PC-3 (cell line): ENCODE measurements at regions not wholly inside any gene's neighbourhood (a gene's known extent, or its start where the extent isn't known, plus 50 kb on each side); places are given as distances from the start of the nearest gene placed in this dataset.
A peak's percentile ranks its signal among the peaks of the same experiment; 100 is the strongest.

Experiments used
- ATAC-seq: fragments of 200-7000 bp; cut with Tn5 transposase; 2 replicates; pipeline ENCODE4 v1.9.1; 2020; ENCODE audit warnings: mild to moderate bottlenecking, moderate library complexity
- BruUV-seq: library from RNA; stranded (reverse); fragments of 400-500 nt; replicated peaks from 2 replicates; lab custom pipeline; 2021; lab: Mats Ljungman, UMichigan
- CTCF ChIA-PET: fragments of 300-600 bp; sonication (Branson Sonifier 250); formaldehyde crosslinking; loops from one replicate; lab custom pipeline; 2022; ENCODE audit warnings: antibody characterized with exemption; lab: Charles Lee
- POLR2A ChIA-PET: fragments of 300-600 bp; sonication (Branson Sonifier 250); formaldehyde crosslinking; loops from one replicate; lab custom pipeline; 2022; ENCODE audit warnings: antibody characterized with exemption; ENCODE audit not compliant: unreplicated experiment; lab: Charles Lee
- DNase-seq: peaks from one replicate; pipeline ENCODE4 v3.0.0-alpha.2; 2015
- H2AFZ ChIP-seq: fragments of 300-600 bp; sonication (generic); 2 replicates; pipeline ENCODE4 v1.6.0; 2016; ENCODE audit warnings: antibody characterized with exemption, low read length
- H3F3A ChIP-seq: fragments of 300-600 bp; sonication (generic); one replicate; pipeline ENCODE4 v1.6.0; 2017; ENCODE audit warnings: antibody characterized with exemption, low read length, control low read depth, mild to moderate bottlenecking; ENCODE audit not compliant: unreplicated experiment
- H3K27ac ChIP-seq: fragments of 300-600 bp; sonication (generic); 2 replicates; pipeline ENCODE4 v1.5.1; 2016; ENCODE audit warnings: mild to moderate bottlenecking, low read length
- H3K27me3 ChIP-seq: fragments of 300-600 bp; sonication (generic); 2 replicates; pipeline ENCODE4 v1.6.1; 2016; ENCODE audit warnings: low read length, mixed read lengths
- H3K36me3 ChIP-seq: fragments of 300-600 bp; sonication (generic); 2 replicates; pipeline ENCODE4 v1.6.1; 2016; ENCODE audit warnings: low read depth, mixed run types, low read length, mixed read lengths
- H3K4me1 ChIP-seq: fragments of 300-600 bp; sonication (generic); 2 replicates; pipeline ENCODE4 v1.5.1; 2016; ENCODE audit warnings: low read length; ENCODE audit not compliant: insufficient read depth
- H3K4me2 ChIP-seq: fragments of 300-600 bp; sonication (generic); 2 replicates; pipeline ENCODE4 v1.6.0; 2016; ENCODE audit warnings: low read length
- H3K4me3 ChIP-seq: fragments of 300-600 bp; sonication (generic); 2 replicates; pipeline ENCODE4 v1.5.1; 2016; ENCODE audit warnings: mild to moderate bottlenecking, low read length, mixed read lengths
- H3K79me2 ChIP-seq: fragments of 300-600 bp; sonication (generic); 2 replicates; pipeline ENCODE4 v1.6.1; 2017; ENCODE audit warnings: low read length, mixed read lengths
- H3K9ac ChIP-seq: fragments of 300-600 bp; sonication (generic); 2 replicates; pipeline ENCODE4 v1.6.0; 2016; ENCODE audit warnings: mild to moderate bottlenecking, low read length
- H3K9me2 ChIP-seq: fragments of 300-600 bp; sonication (generic); replicated peaks from 2 replicates; pipeline ENCODE4 v1.6.1; 2016; ENCODE audit warnings: mixed run types, low read length, mixed read lengths
- H3K9me3 ChIP-seq: fragments of 300-600 bp; sonication (generic); 2 replicates; pipeline ENCODE4 v1.6.1; 2016; ENCODE audit warnings: low read length, mixed read lengths
- H4K20me1 ChIP-seq: fragments of 300-600 bp; sonication (generic); 2 replicates; pipeline ENCODE4 v1.6.1; 2016; ENCODE audit warnings: low read length, mixed read lengths
- CTCF ChIP-seq: fragments of 300-600 bp; sonication (generic); conservative IDR thresholded peaks from 2 replicates; pipeline ENCODE4 v1.5.1; 2017; ENCODE audit warnings: antibody characterized with exemption, low read depth, mild to moderate bottlenecking, low read length
- EZH2 ChIP-seq: fragments of 300-600 bp; sonication (generic); IDR thresholded peaks from one replicate; pipeline ENCODE4 v1.6.1; 2017; ENCODE audit warnings: antibody characterized with exemption, mild to moderate bottlenecking, low read length; ENCODE audit not compliant: unreplicated experiment
- EZH2phosphoT487 ChIP-seq: fragments of 300-600 bp; sonication (generic); IDR thresholded peaks from 2 replicates; pipeline ENCODE4 v1.6.1; 2018; ENCODE audit warnings: mild to moderate bottlenecking, antibody characterized with exemption, low read length, borderline replicate concordance
- intact Hi-C: fragments of 100-400 bp; cut with micrococcal nuclease; formaldehyde crosslinking; loops from 2 replicates; pipeline ENCODE4 v1.9.0; 2023

GRCh38 chr10:110364531-110364937 lies 59.8 kb upstream of the SMNDC1 start:
- CTCF ChIA-PET = no interaction called here
- POLR2A ChIA-PET = no interaction called here
- TF ChIP-seq CTCF (no peak), EZH2phosphoT487 (no peak)
- Histone ChIP-seq H3K9me2 (no peaks in the 10 kb centered on the region), H4K20me1 (no peaks in the 10 kb centered on the region), H2AFZ (peak overlapping the region; percentile 29; the same call in 1 of the 2 replicates), H3F3A (no peaks in the 10 kb centered on the region), H3K4me1 (peaks cover 20% of the 10 kb centered on the region), H3K4me2 (peak overlapping the region; percentile 6), H3K9ac (peak overlapping the region; percentile 26), H3K36me3 (no peaks in the 10 kb centered on the region), H3K27ac (peak overlapping the region; percentile 70), H3K9me3 (no peaks in the 10 kb centered on the region), H3K79me2 (no peaks in the 10 kb centered on the region), H3K27me3 (no peaks in the 10 kb centered on the region), H3K4me3 (no peak overlapping the region)
- BruUV-seq = no TSS peak
- DNase-seq (peak; percentile 65), ATAC-seq (peak; percentile 50)
- intact Hi-C loops = no loop called here

- CTCF ChIA-PET = no interaction called here
- H3K79me2 ChIP-seq = no peaks in the 10 kb centered on the region
- intact Hi-C loops = no loop called here
- H3K9me3 ChIP-seq = no peaks in the 10 kb centered on the region
- peak overlapping the region; percentile 70 for H3K27ac ChIP-seq
- H3K4me3 ChIP-seq = no peak overlapping the region
- H3K27me3 ChIP-seq = no peaks in the 10 kb centered on the region
- no peaks in the 10 kb centered on the region for H3K9me2 ChIP-seq
- H3F3A ChIP-seq = no peaks in the 10 kb centered on the region
- H3K4me1 ChIP-seq = peaks cover 18% of the 10 kb centered on the region
- ATAC-seq = no peak
- POLR2A ChIA-PET = no interaction called here
- no peaks in the 10 kb centered on the region for H4K20me1 ChIP-seq
- TF ChIP-seq EZH2 (no peak), EZH2phosphoT487 (no peak), CTCF (no peak)
- no peak overlapping the region for H3K9ac ChIP-seq
- H2AFZ ChIP-seq = no peak overlapping the region
- DNase-seq = no peak
- no TSS peak for BruUV-seq
- no peak overlapping the region for H3K4me2 ChIP-seq
- H3K36me3 ChIP-seq = no peaks in the 10 kb centered on the region
These were observed 60.8 kb upstream of the SMNDC1 start for GRCh38 chr10:110365356-110366143.

GRCh38 chr10:110366635-110367034 lies 61.9 kb upstream of the SMNDC1 start:
- Histone ChIP-seq H3K4me3 (no peak overlapping the region), H2AFZ (no peak overlapping the region), H3K27me3 (no peaks in the 10 kb centered on the region), H3K9ac (no peak overlapping the region), H3K9me3 (no peaks in the 10 kb centered on the region), H4K20me1 (no peaks in the 10 kb centered on the region), H3K36me3 (no peaks in the 10 kb centered on the region), H3K79me2 (no peaks in the 10 kb centered on the region), H3K4me2 (no peak overlapping the region), H3K4me1 (peaks cover 18% of the 10 kb centered on the region), H3F3A (no peaks in the 10 kb centered on the region), H3K9me2 (no peaks in the 10 kb centered on the region), H3K27ac (no peak overlapping the region)
- intact Hi-C loops = no loop called here
- TF ChIP-seq CTCF = no peak
- no peak for TF ChIP-seq EZH2
- TF ChIP-seq EZH2phosphoT487 = no peak
- ATAC-seq (no peak), DNase-seq (no peak)
- BruUV-seq = no TSS peak
- POLR2A ChIA-PET = no interaction called here
- CTCF ChIA-PET = interaction anchor here (0.7 kb wide), 1 partner anchor 129 kb away, joined by 3 read pairs; no protein-coding TSS in a partner anchor
